ENCODE measurements at regions not wholly inside any gene's neighbourhood (a gene's known extent, or its start where the extent isn't known, plus 50 kb on each side); places are given as distances from the start of the nearest gene placed in this dataset.

- no peak for DNase-seq
Observed at GRCh38 chr13:63206461-63206860, 1790.8 kb upstream of the PCDH20 start.

DNA sequence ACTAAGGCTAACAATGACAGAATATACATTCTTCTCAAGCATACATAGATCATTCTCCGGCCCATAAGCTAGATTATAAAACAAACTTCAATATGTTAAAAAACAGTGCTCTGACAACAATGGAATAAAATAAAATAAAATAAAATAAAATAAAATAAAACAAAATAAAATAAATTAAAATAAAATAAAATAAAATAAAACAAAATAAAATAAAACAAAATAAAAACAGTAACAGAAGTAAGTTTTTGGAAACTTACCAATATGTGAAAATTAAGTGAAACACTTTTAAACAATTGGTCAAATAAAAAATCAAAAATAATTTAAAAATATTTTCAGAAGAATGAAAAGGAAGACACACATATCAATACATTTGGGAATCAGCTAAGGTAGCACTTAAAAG, 1785.8 kb upstream of the PCDH20 start:
- no peak for DNase-seq

DNA sequence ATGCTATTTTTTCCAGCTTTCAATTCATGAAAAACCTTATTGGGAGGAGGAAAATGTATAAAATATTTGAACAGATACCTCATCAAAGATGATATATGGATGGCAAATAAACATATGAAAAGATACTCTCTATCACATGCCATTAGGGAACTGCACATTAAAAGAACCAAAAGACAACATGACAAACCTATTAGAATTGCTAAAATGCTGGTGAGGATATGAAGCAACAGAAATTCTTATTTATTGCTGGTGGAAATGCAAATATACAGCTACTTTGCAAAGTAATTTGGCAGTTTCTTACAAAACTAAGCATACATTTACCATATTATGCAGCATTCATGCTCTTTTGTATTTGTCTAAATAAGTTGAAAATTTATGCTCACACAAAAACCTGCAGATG, 1783.9 kb upstream of the PCDH20 start:
- DNase-seq = no peak

- no peak for DNase-seq
Observed at GRCh38 chr13:63198071-63198470, 1782.4 kb upstream of the PCDH20 start.

GRCh38 chr13:63195726-63196125, 1780.1 kb upstream of the PCDH20 start:
- DNase-seq = no peak

DNA sequence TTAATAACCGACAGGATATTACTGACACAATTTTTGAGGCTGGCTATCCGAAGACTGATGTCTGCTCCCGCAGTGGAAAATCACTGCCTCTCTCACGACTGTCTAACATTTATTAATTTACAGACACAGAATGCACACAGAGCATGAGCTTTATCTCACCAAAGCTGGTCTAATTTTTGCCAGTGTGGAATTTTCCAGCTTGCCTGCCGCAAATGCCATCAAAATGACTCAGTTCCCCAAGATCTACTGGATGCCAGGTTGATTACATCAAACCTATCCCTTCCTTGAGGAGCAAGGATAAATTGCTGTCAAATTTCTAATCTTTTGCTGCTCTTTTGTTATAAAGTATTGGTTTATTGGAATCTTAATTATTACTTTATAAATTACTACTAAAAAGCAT, 1775.1 kb upstream of the PCDH20 start:
- no peak for DNase-seq

- no peak for DNase-seq
Observed at GRCh38 chr13:63190219-63190618, 1774.6 kb upstream of the PCDH20 start.

DNA sequence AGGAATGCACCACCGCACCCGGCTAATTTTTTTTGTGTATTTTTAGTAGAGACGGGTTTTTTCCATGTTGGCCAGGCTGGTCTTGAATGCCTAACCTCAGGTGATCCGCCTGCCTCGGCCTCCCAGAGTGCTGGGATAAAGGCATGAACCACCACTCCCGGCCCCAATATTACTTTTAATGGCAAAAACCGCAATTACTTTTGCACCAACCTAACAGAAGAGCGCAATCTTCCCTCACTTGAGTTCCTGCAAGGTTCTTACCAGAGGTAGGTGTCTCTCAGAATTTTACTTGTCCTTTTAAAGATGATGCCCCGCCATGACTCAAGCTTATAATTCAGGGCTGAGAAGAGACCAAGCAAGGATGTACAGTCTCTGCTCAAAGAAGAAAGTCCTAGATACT, 1774.1 kb upstream of the PCDH20 start:
- DNase-seq = no peak

DNA sequence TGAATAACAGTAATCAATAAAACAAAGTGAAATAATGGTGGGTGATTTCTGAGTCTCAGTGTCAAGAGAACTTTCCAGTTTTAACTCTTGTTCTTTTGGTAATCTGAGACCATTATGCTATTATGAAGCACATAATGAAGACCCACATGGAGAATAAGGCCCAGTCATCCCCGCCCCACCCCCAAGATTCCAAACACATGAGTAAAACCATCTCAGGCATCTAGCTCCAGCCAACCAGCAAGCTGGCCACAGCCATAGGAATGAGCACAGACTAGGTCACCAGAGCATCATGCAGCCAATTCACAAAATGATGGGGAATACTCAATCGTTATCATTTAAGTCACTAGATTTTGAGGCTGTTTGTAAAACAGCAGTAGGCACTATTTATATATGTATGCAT, 1769.0 kb upstream of the PCDH20 start:
- no peak for DNase-seq

DNA sequence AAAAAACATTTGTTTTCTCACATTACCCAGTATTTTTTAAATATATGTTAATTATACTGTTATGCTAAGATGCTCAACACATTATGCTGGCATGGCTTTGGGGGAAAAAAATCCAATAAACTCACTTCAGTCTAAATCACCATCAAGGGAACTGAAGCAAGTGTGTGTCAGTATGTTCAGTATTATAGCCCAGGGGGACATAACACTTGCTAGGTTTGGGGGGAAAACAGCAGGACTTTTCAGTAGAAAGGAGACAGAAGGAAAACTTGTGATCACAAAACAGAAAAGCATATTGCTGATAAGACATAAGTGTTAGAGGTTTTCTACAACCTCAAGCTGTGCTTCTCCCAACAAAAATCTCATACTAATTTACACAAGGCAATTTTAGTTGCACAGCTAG, 1759.9 kb upstream of the PCDH20 start:
- no peak for DNase-seq

DNA sequence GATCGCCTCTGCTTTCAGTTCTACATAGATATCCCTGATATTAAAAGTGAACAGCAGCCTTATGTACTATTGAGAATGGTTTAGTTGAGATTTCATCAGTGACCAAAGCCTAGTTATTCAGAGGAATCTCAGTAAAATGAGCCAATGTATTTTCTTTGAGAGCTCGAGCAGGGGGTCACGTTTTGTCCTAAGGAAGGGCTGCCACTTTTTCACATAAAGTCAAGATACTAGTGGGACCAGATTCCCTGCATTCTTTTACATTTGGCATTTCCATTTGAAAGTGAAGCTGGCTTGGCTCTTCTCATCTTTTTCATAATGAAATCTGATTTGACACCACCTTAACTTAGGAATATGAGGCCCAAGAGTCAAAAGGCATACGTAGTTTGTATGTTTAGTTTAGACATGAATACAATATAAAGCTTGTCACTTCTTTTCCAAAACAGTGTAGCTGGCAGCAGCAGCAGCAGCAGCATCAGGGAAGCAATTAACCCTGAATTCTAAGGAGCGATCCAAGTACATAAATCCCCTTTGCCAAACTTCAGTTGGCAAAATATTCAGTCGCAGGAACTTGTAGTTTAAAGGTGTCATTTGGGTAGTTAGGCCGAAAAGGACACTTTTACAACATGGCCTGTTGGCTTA, 1752.2 kb upstream of the PCDH20 start:
- no peak for DNase-seq

- no peak for DNase-seq
Observed at GRCh38 chr13:63166345-63166744, 1750.7 kb upstream of the PCDH20 start.

DNA sequence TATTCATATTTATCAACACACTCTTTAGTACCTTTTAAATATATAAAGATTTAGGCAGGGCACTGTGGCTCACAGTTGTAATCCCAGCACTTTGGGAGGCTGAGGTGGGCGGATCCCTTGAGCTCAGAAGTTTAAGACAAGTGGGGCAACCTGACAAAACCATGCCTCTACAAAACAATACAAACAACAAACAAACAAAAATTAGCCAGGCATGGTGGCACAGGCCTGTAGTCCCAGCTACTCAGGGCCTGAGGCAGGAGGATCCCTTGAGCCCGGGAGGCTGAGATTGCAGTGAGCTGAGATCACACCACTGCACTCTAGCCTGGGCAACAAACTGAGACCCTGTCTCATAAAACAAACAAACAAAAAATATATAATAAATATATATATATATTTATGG, 1748.3 kb upstream of the PCDH20 start:
- DNase-seq = no peak

DNA sequence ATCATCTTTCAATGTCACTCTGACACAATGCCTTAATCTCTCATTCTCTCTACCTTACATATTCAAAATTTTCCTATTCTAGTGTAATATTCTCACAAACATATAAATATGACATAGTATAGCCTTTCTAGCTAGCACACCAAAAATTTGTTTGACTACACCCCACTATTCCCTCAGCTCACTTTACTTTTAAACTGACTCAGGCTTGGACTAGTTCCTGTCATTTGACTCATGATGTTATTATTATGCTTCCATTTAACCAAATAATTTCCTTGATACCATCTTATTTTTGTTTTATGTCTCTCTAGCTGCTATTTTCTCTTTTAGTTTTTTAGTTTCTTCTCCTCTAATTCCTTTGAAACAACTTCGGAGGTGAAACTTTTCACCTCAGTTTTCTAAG, 1745.6 kb upstream of the PCDH20 start:
- DNase-seq = no peak

GRCh38 chr13:63156816-63157215, 1741.2 kb upstream of the PCDH20 start:
- DNase-seq = no peak

DNA sequence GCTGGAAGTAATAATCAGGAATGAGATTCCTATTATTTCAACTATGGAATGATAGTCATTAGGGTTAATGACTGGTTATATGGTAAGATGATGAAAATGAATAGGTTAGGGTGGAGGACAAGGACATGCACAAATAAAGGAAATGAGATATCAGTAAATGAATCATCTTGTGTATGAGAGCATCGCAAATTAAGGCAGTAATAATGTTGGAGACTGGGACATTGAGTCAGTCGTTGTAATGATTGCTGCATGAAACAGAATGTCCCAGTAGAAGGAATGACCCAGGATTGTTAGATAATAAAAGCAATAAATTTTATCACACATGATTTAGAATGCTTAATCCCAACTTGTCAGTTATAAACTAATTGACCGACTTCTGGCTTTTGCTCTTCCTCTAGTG, 1733.7 kb upstream of the PCDH20 start:
- no peak for DNase-seq

- DNase-seq = no peak
Observed at GRCh38 chr13:63139277-63139676, 1723.6 kb upstream of the PCDH20 start.

DNA sequence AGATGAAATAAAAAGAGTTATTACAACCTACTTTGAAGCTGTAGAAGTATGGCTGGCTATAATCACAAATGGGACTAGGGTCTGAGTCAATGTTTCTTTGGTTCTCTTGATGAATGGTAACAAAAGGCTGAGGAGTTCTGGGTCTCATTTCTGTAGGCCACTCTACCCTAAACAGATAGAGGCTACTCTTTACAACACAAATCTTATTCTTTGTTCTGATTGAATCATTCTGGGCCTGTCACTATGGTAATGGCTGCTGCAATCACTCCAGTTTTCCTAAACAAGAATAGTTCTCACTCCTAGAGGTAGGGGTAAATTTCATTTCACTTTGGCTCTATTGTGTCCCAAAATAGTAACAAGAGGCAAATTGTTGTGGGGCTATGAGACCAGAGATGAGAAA, 1714.3 kb upstream of the PCDH20 start:
- DNase-seq = no peak

DNA sequence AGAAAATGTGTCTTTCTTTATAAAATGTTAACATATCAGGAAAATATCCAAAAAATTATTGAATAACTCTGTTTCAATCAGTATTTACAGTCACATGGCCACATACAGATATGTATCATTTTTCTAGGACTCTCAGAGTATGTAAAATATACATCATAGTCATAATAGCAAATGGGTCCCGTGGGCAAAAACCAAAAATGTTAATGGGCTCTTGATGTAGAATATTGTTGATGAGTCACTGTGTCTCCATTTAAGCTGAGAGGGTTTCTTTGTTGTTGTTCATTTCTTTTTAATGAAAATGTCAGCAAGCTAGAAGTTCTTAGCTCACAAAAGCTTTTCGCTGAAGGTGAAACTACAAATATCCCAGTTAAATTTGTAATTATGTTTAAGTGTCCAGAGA, 1713.1 kb upstream of the PCDH20 start:
- no peak for DNase-seq

- no peak for DNase-seq
Observed at GRCh38 chr13:63124863-63125262, 1709.2 kb upstream of the PCDH20 start.

GRCh38 chr13:63120883-63121282, 1705.2 kb upstream of the PCDH20 start:
- no peak for DNase-seq

DNA sequence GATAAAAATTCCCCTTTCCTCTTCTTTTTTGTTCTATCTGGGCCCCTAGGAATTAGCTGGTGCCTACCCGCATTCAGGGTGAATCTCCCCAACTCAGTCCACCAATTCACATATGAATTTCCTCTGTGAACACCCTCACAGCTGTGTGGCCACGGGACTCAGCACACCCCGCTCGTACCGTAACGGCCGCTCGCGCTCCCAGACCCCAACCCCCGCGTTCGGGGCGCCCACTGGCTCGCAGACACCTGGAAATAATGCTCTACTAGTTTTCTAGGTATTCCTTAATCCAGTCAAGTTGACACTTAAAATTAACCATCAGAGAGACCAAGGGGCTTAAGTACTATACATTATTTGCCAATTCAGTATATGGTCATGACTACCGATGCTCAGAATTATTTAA, 1702.1 kb upstream of the PCDH20 start:
- no peak for DNase-seq

- DNase-seq = no peak
Observed at GRCh38 chr13:63112799-63113395, 1697.2 kb upstream of the PCDH20 start.

DNA sequence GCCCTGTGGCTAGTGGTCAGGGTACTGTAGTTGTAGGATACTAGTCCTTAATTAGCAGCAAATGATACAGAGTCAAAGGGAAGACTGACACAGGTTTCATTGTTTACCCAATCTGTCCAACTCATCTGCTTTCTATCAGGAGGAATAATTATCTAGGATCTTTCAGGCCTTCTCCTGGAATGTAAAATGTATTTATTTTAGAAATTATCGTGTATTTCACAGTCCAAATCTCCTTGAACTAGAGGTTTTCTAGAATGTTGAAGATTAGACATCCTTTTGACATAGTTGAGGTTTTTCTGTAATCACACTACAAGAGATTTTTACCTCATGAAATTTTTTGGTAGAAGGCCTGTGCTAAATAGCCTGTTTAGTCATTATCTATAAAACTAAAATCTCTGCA, 1694.8 kb upstream of the PCDH20 start:
- no peak for DNase-seq

GRCh38 chr13:63107179-63107943, 1691.7 kb upstream of the PCDH20 start:
- no peak for DNase-seq
